ENCODE measurements at regions not wholly inside any gene's neighbourhood (a gene's known extent, or its start where the extent isn't known, plus 50 kb on each side); places are given as distances from the start of the nearest gene placed in this dataset.

DNA sequence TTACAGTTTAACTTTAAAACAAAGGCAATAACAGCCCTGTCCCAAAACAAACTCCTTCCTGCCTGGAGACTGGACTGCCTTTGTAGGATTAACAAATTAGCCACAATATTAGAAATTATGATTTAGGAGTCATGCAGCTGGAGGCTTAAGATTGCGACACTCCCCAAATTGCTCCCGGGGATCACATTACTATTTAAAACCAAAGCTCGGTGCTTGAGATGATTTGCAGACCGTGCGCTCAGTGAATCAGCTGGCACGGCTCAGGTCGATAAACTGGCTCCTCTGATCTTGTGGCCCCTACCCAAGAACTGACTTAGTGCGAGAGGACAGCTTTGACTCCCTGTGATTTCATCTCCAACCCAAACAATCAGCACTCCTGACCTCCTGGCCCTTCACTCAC, 829.3 kb downstream of the NLGN4X start:
- Mint-ChIP-seq H3K9me3 (peaks cover 0 to 9% (median 4%) of the 10 kb centered on the region in 5 donors), H3K27me3 (no peaks in the 10 kb centered on the region), H3K36me3 (no peaks in the 10 kb centered on the region), H3K4me3 (no peak overlapping the region), H3K27ac (no peak overlapping the region), H3K4me1 (no peaks in the 10 kb centered on the region)
- Histone ChIP-seq H3K4me1 (ENCODE audit: insufficient read depth, low read length) (no peaks in the 10 kb centered on the region), H3K4me3 (ENCODE audit: low read length) (no peak overlapping the region), H3K27ac (ENCODE audit: low read depth, low read length) (no peak overlapping the region), H3K27me3 (ENCODE audit: insufficient read depth, low read length, poor library complexity, severe bottlenecking) (no peaks in the 10 kb centered on the region), H3K9me3 (ENCODE audit: low read length) (no peaks in the 10 kb centered on the region), H3K36me3 (ENCODE audit: insufficient read depth, low read length) (no peaks in the 10 kb centered on the region)
- no peak for DNase-seq
- ChIA-PET CTCF (no interaction called here), POLR2A (no interaction called here)

DNA sequence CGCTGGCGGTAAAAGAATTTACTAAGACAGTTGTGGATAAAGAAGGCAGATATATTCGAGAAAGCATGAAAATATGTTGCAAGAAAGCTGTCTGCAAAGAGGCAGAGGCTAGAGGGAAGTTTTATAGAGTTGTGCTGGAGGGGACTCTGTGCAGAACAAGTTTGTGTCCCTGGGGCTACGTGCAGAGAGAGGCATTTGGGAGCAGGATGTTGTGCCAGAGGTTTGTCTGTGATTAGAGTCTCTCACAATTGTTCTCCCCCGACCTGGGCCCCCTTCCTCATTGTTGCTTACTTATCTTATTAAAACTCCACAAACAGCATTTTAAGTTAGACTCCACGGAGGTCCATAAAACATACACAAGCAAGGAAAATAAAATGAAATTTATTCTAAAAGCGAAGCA, 831.3 kb downstream of the NLGN4X start:
- no peaks in the 10 kb centered on the region for H3K4me1 Mint-ChIP-seq
- H3K36me3 Mint-ChIP-seq, result no peaks in the 10 kb centered on the region
- ChIA-PET POLR2A (no interaction called here), CTCF (no interaction called here)
- Histone ChIP-seq H3K27me3 (ENCODE audit: insufficient read depth, low read length, poor library complexity, severe bottlenecking) (no peaks in the 10 kb centered on the region), H3K27ac (ENCODE audit: low read depth, low read length) (no peak overlapping the region), H3K36me3 (ENCODE audit: insufficient read depth, low read length) (no peaks in the 10 kb centered on the region), H3K4me1 (ENCODE audit: insufficient read depth, low read length) (no peaks in the 10 kb centered on the region), H3K9me3 (ENCODE audit: low read length) (no peaks in the 10 kb centered on the region), H3K4me3 (ENCODE audit: low read length) (no peak overlapping the region)
- H3K9me3 Mint-ChIP-seq, result peaks cover 0 to 12% (median 7%) of the 10 kb centered on the region in 5 donors
- H3K4me3 Mint-ChIP-seq, result no peak overlapping the region
- DNase-seq, result no peak
- H3K27me3 Mint-ChIP-seq, result no peaks in the 10 kb centered on the region
- no peak overlapping the region for H3K27ac Mint-ChIP-seq

DNA sequence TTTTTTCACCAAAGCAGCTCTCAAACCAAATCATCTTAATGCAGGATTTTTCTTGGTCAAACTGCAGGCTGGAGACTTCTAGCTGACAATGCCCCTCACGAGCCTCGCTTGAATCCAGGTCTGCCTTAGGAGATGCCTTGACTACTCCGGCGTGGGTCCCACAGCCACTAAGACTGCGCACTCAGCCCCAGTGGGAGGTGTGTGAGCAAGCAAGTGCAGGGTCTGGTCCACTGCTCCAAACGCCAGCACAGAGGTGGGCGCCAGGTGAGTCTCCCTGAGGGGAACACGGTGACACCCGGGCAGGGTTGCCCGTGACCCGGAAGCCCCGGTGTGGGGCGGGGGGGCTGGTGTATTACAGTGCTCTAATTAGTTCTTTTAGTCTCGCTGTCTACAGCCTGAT, 838.3 kb downstream of the NLGN4X start:
- peaks cover 2 to 19% (median 6%) of the 10 kb centered on the region in 5 donors for H3K9me3 Mint-ChIP-seq
- H3K4me3 Mint-ChIP-seq, result no peak overlapping the region
- H3K36me3 Mint-ChIP-seq, result no peaks in the 10 kb centered on the region
- Histone ChIP-seq H3K4me1 (ENCODE audit: insufficient read depth, low read length) (no peaks in the 10 kb centered on the region), H3K9me3 (ENCODE audit: low read length) (no peaks in the 10 kb centered on the region), H3K27me3 (ENCODE audit: insufficient read depth, low read length, poor library complexity, severe bottlenecking) (no peaks in the 10 kb centered on the region), H3K36me3 (ENCODE audit: insufficient read depth, low read length) (no peaks in the 10 kb centered on the region), H3K27ac (ENCODE audit: low read depth, low read length) (no peak overlapping the region), H3K4me3 (ENCODE audit: low read length) (no peak overlapping the region)
- no peak for DNase-seq
- H3K4me1 Mint-ChIP-seq, result no peaks in the 10 kb centered on the region
- POLR2A ChIA-PET, result no interaction called here
- H3K27ac Mint-ChIP-seq, result no peak overlapping the region
- CTCF ChIA-PET, result no interaction called here
- H3K27me3 Mint-ChIP-seq, result no peaks in the 10 kb centered on the region

DNA sequence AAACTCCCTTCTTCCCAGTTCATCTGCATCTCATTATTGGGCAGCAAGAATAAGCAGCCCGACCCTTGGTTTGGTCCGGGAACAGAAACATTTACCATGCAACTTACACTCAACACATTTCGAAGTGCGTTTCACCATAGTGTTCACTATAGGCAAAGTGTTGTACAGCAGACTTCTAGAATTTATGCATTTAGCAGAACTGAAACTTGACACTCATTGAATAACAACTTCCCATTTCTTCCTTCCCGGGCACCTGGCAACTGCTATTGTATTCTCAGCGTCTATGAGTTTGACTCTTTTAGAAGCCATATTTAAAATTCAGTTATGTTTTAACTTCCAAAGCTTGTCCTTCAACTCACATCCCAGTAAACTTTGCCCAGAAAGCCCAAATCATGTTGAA, 840.6 kb downstream of the NLGN4X start:
- ChIA-PET POLR2A (no interaction called here), CTCF (no interaction called here)
- no peak overlapping the region for H3K27ac ChIP-seq (ENCODE audit: low read depth, low read length)
- Mint-ChIP-seq H3K27me3 (no peaks in the 10 kb centered on the region), H3K27ac (no peak overlapping the region), H3K9me3 (peaks cover 2 to 16% (median 6%) of the 10 kb centered on the region in 5 donors), H3K4me1 (no peaks in the 10 kb centered on the region), H3K4me3 (no peak overlapping the region), H3K36me3 (no peaks in the 10 kb centered on the region)
- no peaks in the 10 kb centered on the region for H3K9me3 ChIP-seq (ENCODE audit: low read length)
- H3K36me3 ChIP-seq (ENCODE audit: insufficient read depth, low read length), result no peaks in the 10 kb centered on the region
- H3K4me3 ChIP-seq (ENCODE audit: low read length), result no peak overlapping the region
- no peak for DNase-seq
- no peaks in the 10 kb centered on the region for H3K27me3 ChIP-seq (ENCODE audit: insufficient read depth, low read length, poor library complexity, severe bottlenecking)
- H3K4me1 ChIP-seq (ENCODE audit: insufficient read depth, low read length), result no peaks in the 10 kb centered on the region

DNA sequence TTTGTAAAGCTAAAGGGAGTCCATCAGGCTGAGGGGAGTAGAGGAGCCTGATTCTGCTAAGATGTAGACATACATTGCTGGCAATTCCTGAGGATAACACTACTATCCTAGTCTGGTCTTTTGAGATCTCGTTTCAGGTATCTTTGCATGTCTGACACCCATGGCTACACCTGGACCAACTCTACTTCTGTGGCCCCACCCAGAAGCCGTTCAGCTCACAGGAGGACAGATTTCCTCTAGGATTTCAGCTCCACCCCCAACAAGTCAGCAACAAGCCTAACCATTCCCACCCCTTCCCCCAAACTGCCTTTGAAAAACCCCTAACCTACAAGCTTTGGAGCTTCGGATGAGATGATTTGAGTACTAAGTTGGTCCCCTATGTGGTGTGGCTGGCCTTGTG, 848.2 kb downstream of the NLGN4X start:
- Mint-ChIP-seq H3K36me3 (no peaks in the 10 kb centered on the region), H3K4me1 (no peaks in the 10 kb centered on the region), H3K9me3 (peaks cover 0 to 10% (median 2%) of the 10 kb centered on the region in 5 donors), H3K4me3 (no peak overlapping the region), H3K27ac (no peak overlapping the region), H3K27me3 (no peaks in the 10 kb centered on the region)
- Histone ChIP-seq H3K27ac (ENCODE audit: low read depth, low read length) (no peak overlapping the region), H3K27me3 (ENCODE audit: insufficient read depth, low read length, poor library complexity, severe bottlenecking) (no peaks in the 10 kb centered on the region), H3K4me1 (ENCODE audit: insufficient read depth, low read length) (no peaks in the 10 kb centered on the region), H3K4me3 (ENCODE audit: low read length) (no peak overlapping the region), H3K9me3 (ENCODE audit: low read length) (no peaks in the 10 kb centered on the region), H3K36me3 (ENCODE audit: insufficient read depth, low read length) (no peaks in the 10 kb centered on the region)
- DNase-seq, result no peak
- CTCF ChIA-PET, result no interaction called here
- POLR2A ChIA-PET, result no interaction called here

DNA sequence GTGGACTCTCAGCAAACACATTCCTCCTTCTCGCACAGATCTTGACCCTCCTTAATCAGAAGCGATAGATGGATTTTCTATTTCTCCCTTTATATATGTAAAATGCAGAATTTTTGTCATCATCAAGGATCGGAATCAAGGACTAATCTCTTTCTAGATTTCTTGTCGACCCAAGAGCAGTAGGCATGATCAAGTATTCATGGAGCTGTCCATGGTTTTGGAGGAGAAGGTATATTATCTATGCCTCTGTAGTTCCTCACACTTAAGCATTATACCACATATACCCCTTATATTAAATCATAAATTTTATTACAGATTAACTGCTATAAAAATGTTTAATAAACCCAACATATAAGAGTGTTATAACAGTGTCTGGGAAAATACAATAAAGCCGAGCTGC, 886.8 kb downstream of the NLGN4X start:
- no peak overlapping the region for H3K4me3 Mint-ChIP-seq
- no peaks in the 10 kb centered on the region for H3K36me3 ChIP-seq (ENCODE audit: insufficient read depth, low read length)
- H3K4me1 ChIP-seq (ENCODE audit: insufficient read depth, low read length), result no peaks in the 10 kb centered on the region
- no peak overlapping the region for H3K27ac ChIP-seq (ENCODE audit: low read depth, low read length)
- CTCF ChIA-PET, result no interaction called here
- DNase-seq, result no peak
- no peaks in the 10 kb centered on the region for H3K36me3 Mint-ChIP-seq
- peaks cover 0 to 2% of the 10 kb centered on the region in 2 donors for H3K27me3 Mint-ChIP-seq
- peaks cover 0 to 12% (median 6%) of the 10 kb centered on the region in 5 donors for H3K9me3 Mint-ChIP-seq
- H3K27ac Mint-ChIP-seq, result no peak overlapping the region
- no peaks in the 10 kb centered on the region for H3K27me3 ChIP-seq (ENCODE audit: insufficient read depth, low read length, poor library complexity, severe bottlenecking)
- no peaks in the 10 kb centered on the region for H3K4me1 Mint-ChIP-seq
- POLR2A ChIA-PET, result no interaction called here
- H3K9me3 ChIP-seq (ENCODE audit: low read length), result no peaks in the 10 kb centered on the region
- no peak overlapping the region for H3K4me3 ChIP-seq (ENCODE audit: low read length)

DNA sequence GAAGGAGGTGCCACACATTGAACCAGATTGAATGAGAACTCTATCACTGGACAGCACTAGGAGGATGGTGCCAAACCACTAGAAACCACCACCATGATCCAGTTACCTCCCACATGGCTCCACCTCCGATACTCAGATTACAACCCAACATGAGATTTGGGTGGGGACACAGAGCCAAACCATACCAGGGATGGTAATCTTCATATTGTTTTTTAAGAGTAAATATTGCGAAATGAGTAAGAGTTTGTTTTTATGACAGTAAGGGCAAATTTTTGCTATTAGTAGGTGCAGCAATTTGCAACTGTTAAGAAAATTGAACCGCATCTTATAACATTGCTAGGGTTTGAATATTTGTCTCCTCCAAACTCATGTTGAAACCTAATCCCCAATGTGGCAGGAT, 891.5 kb downstream of the NLGN4X start:
- H3K27me3 Mint-ChIP-seq, result no peaks in the 10 kb centered on the region

DNA sequence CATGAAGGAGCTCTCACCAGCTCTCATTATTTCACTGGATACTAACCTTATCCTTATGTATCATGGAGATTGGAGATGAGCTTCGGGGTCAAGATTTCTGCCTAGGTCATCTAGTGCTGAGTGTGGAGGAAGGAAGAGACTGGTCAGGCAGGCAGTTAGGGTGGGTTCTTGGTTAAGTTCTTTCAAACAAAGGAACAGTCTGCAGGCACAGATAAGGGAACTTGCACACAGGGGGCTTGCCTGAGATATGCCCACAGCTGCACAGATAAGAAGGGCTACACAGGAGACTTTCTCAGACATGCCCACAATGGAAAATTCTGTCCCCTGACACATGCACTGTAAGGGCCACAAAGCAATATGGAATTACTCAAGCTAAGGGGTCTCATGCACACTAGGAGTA, 904.1 kb downstream of the NLGN4X start:
- no peaks in the 10 kb centered on the region for H3K27me3 Mint-ChIP-seq
- Histone ChIP-seq H3K4me3 (ENCODE audit: low read length) (no peak overlapping the region), H3K9me3 (ENCODE audit: low read length) (no peaks in the 10 kb centered on the region), H3K27me3 (ENCODE audit: insufficient read depth, low read length, poor library complexity, severe bottlenecking) (no peaks in the 10 kb centered on the region), H3K36me3 (ENCODE audit: insufficient read depth, low read length) (no peaks in the 10 kb centered on the region), H3K27ac (ENCODE audit: low read depth, low read length) (no peak overlapping the region), H3K4me1 (ENCODE audit: insufficient read depth, low read length) (no peaks in the 10 kb centered on the region)
- DNase-seq, result no peak
- H3K4me1 Mint-ChIP-seq, result no peaks in the 10 kb centered on the region
- no peak overlapping the region for H3K4me3 Mint-ChIP-seq
- POLR2A ChIA-PET, result no interaction called here
- CTCF ChIA-PET, result no interaction called here
- no peak overlapping the region for H3K27ac Mint-ChIP-seq
- H3K9me3 Mint-ChIP-seq, result peaks cover 4 to 37% (median 16%) of the 10 kb centered on the region in 5 donors
- H3K36me3 Mint-ChIP-seq, result no peaks in the 10 kb centered on the region

More for the DNA sequence above, 891.5 kb downstream of the NLGN4X start:
- no peak overlapping the region for H3K27ac Mint-ChIP-seq
- H3K4me1 Mint-ChIP-seq, result no peaks in the 10 kb centered on the region
- Histone ChIP-seq H3K4me3 (ENCODE audit: low read length) (no peak overlapping the region), H3K36me3 (ENCODE audit: insufficient read depth, low read length) (no peaks in the 10 kb centered on the region), H3K4me1 (ENCODE audit: insufficient read depth, low read length) (no peaks in the 10 kb centered on the region), H3K9me3 (ENCODE audit: low read length) (no peaks in the 10 kb centered on the region), H3K27me3 (ENCODE audit: insufficient read depth, low read length, poor library complexity, severe bottlenecking) (no peaks in the 10 kb centered on the region), H3K27ac (ENCODE audit: low read depth, low read length) (no peak overlapping the region)
- ChIA-PET CTCF (no interaction called here), POLR2A (no interaction called here)
- H3K4me3 Mint-ChIP-seq, result no peak overlapping the region
- no peaks in the 10 kb centered on the region for H3K36me3 Mint-ChIP-seq
- no peak for DNase-seq
- H3K9me3 Mint-ChIP-seq, result peaks cover 0 to 13% (median 4%) of the 10 kb centered on the region in 5 donors

DNA sequence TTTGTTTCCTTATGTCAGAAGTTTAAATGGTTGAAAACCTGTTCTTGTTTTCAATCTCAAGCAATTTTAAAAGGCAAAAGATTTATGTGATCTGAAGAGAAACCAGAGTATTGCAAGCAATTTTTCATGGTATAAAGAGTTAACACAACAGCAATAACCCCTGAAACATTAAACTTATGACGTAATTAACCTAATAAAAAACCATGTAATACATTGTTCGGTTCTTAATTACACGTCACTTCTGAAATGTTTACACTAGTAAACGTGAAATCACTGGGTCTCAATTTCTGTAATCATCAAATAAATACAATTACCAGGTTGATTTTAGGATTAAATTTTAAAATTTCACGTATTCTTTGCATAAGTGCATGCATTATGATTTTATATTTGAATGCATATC, 914.5 kb downstream of the NLGN4X start:
- Mint-ChIP-seq H3K27me3 (no peaks in the 10 kb centered on the region), H3K4me1 (no peaks in the 10 kb centered on the region), H3K36me3 (no peaks in the 10 kb centered on the region), H3K9me3 (peaks cover 0 to 10% (median 2%) of the 10 kb centered on the region in 5 donors), H3K27ac (no peak overlapping the region), H3K4me3 (no peak overlapping the region)
- Histone ChIP-seq H3K27me3 (ENCODE audit: insufficient read depth, low read length, poor library complexity, severe bottlenecking) (no peaks in the 10 kb centered on the region), H3K36me3 (ENCODE audit: insufficient read depth, low read length) (no peaks in the 10 kb centered on the region), H3K4me1 (ENCODE audit: insufficient read depth, low read length) (no peaks in the 10 kb centered on the region), H3K27ac (ENCODE audit: low read depth, low read length) (no peak overlapping the region), H3K9me3 (ENCODE audit: low read length) (no peaks in the 10 kb centered on the region), H3K4me3 (ENCODE audit: low read length) (no peak overlapping the region)
- ChIA-PET POLR2A (no interaction called here), CTCF (no interaction called here)
- DNase-seq, result no peak

All from CD8-positive, alpha-beta memory T cell (primary cell).